Testis (tissue), 2 donors: ENCODE measurements at regions not wholly inside any gene's neighbourhood (a gene's known extent, or its start where the extent isn't known, plus 50 kb on each side); places are given as distances from the start of the nearest gene placed in this dataset.

Experiments
- DNase-seq: peaks from one replicate; pipeline ENCODE4 v3.0.0-alpha.2; 2019
- H3K27ac ChIP-seq, 2 donors: fragments of 200-600 bp; sonication (generic); one replicate each; pipeline ENCODE4 v1.5.1; 2019
- H3K27me3 ChIP-seq: fragments of 200-600 bp; sonication (generic); one replicate; pipeline ENCODE4 v1.5.1; 2019
- H3K36me3 ChIP-seq: fragments of 200-600 bp; sonication (generic); one replicate; pipeline ENCODE4 v1.5.1; 2017; ENCODE audit warnings: low read depth; ENCODE audit errors: missing control alignments
- H3K4me1 ChIP-seq: fragments of 200-600 bp; sonication (generic); one replicate; pipeline ENCODE4 v1.5.1; 2019
- H3K4me3 ChIP-seq, 2 donors: fragments of 200-600 bp; sonication (generic); one replicate each; pipeline ENCODE4 v1.5.1; 2017 to 2019
- H3K9me3 ChIP-seq: fragments of 200-600 bp; sonication (generic); one replicate; pipeline ENCODE4 v1.5.1; 2017
- POLR2A ChIP-seq: fragments of 450-650 bp; IDR thresholded peaks from one replicate; pipeline ENCODE4 v1.6.1; 2017; ENCODE audit warnings: antibody characterized with exemption, mild to moderate bottlenecking, moderate library complexity
- WGBS, 2 donors: methylation state at CpG; one replicate each; pipeline ENCODE4 v1.1.5; 2018; 5-methylcytosine and 5-hydroxymethylcytosine counted together
- intact Hi-C: fragments of 100-400 bp; cut with DNase I; formaldehyde crosslinking; loops from one replicate; pipeline ENCODE4 v1.15.1; 2023; ENCODE audit warnings: low total_unique reads
- TF ChIP-seq, protein P1 (sequence below), 3 experiments: fragments of 450-650 bp in 2 of 3; fragments of 200-600 bp in 1 of 3; sonication (generic) in 1 of 3; IDR thresholded peaks; one replicate each; pipeline ENCODE4 v1.5.1; 2016 to 2019; ENCODE audit warnings: antibody characterized with exemption in 3 of 3, mild to moderate bottlenecking in 2 of 3, moderate library complexity in 1 of 3

DNA sequence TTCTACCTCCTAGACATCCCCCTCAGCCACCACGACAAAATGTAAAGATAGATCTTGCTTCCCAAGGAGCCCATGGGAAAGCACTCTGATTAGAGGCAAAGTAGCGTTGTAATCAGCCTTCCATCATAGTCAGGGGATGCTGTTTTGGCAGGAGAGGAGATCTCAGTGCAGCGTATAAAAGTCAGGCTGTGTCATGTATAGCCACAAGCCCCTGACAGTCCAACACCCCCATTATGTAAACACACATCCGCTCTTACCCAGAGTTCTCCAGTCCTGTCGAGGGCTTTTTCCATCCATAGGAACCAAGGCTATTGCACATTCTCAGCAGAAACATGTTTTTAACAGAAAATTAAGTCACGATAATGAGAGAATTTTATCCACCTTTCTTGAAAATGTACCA lies 156.3 kb downstream of the CYSLTR2 start:
- TF ChIP-seq, protein P1, sequence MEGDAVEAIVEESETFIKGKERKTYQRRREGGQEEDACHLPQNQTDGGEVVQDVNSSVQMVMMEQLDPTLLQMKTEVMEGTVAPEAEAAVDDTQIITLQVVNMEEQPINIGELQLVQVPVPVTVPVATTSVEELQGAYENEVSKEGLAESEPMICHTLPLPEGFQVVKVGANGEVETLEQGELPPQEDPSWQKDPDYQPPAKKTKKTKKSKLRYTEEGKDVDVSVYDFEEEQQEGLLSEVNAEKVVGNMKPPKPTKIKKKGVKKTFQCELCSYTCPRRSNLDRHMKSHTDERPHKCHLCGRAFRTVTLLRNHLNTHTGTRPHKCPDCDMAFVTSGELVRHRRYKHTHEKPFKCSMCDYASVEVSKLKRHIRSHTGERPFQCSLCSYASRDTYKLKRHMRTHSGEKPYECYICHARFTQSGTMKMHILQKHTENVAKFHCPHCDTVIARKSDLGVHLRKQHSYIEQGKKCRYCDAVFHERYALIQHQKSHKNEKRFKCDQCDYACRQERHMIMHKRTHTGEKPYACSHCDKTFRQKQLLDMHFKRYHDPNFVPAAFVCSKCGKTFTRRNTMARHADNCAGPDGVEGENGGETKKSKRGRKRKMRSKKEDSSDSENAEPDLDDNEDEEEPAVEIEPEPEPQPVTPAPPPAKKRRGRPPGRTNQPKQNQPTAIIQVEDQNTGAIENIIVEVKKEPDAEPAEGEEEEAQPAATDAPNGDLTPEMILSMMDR (IDR thresholded peaks at IDR 0.05), result no peak
- no peak for TF ChIP-seq POLR2A
- 80 to 85% methylated on average over 6 of the region's 6 CpGs for WGBS, 2 donors
- Histone ChIP-seq H3K4me1 (no peaks in the 10 kb centered on the region), H3K27ac (no peak overlapping the region), H3K36me3 (no peaks in the 10 kb centered on the region), H3K27me3 (no peaks in the 10 kb centered on the region), H3K4me3 (no peak overlapping the region), H3K9me3 (no peaks in the 10 kb centered on the region)
- intact Hi-C loops, result no loop called here
- DNase-seq, result no peak

DNA sequence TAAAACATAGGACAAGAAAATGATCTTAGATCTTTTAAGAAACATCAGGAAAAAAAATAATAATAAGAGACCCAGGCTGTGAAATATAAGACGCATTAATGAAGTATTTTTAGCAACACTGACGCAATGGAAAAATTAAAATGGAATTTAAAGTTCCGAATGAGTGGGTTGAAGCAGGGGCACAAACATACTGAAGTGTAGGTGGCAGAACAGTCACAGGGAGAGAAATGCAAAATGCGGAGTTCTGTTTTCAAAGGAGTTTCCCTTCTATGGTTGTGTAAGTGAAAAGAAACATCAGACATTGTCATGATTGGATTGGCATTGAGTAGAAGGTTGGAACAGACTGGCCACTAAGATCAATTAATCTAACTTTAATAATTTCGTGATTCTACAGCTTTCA lies 159.8 kb downstream of the CYSLTR2 start:
- H3K36me3 ChIP-seq, result no peaks in the 10 kb centered on the region
- no peak overlapping the region for H3K27ac ChIP-seq
- H3K9me3 ChIP-seq, result no peaks in the 10 kb centered on the region
- H3K4me3 ChIP-seq, result no peak overlapping the region
- no peaks in the 10 kb centered on the region for H3K27me3 ChIP-seq
- H3K4me1 ChIP-seq, result no peaks in the 10 kb centered on the region
- intact Hi-C loops, result no loop called here
- DNase-seq, result no peak
- 81 to 92% methylated on average over 5 of the region's 5 CpGs for WGBS, 2 donors
- TF ChIP-seq, protein P1 (IDR thresholded peaks at IDR 0.05), result no peak
- TF ChIP-seq POLR2A, result no peak

DNA sequence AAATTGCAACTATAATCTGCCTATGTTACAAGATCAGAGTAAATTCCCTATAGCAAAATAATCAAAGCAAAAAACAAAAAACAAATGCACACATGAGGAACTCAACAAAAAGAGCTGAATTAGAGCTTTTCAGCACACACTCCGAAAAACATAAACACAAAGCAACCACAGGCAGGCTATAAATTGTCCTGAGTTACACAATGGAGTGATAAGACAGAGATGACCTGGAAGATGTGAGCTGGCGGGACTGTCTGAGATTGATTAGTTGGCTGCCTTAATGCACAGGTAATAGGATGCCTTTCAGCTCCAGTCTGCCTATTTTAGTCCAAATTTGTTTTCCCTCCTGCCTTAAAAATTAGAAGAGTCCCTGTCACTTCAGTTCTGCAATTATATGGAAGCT lies 159.0 kb upstream of the FNDC3A start:
- TF ChIP-seq POLR2A, result no peak
- TF ChIP-seq, protein P1 (IDR thresholded peaks at IDR 0.05), result no peak
- Histone ChIP-seq H3K9me3 (no peaks in the 10 kb centered on the region), H3K4me3 (no peak overlapping the region), H3K27ac (no peak overlapping the region), H3K4me1 (no peaks in the 10 kb centered on the region), H3K36me3 (no peaks in the 10 kb centered on the region), H3K27me3 (no peaks in the 10 kb centered on the region)
- DNase-seq, result no peak
- WGBS, 2 donors, result 58 to 70% methylated on average over 2 of the region's 2 CpGs
- intact Hi-C loops, result no loop called here

DNA sequence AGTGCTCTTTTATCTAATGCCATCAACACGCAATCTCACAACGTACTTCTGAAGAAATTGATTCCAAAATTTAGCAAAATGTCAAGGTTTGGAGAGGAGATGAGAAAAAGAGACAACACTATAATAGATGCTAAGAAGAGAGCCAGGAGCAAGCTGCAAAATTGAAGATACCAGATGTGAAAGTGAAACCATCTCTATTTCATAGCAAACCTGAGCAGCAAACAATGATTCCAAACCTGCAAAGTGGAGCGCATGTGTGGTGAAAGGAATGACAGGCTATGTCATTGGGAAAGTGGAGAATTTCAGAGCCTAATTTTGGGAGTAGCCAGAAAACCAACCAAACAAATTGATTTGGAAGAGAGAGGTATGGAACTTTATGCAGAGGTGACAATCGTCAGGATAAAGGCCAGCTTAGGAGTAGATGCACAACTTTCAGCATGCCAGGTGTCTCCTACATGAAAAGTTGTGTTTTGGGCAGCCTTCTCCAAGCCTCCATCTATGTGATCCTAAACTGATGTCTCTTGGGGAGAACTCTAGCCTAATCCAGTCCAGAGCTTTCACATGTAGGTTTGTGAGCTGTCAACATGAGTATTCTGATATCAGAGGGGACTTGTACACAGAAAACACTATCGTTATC lies 158.4 kb upstream of the FNDC3A start:
- H3K27me3 ChIP-seq, result no peaks in the 10 kb centered on the region
- WGBS, 2 donors, result 76 to 83% methylated on average over 5 of the region's 5 CpGs
- H3K9me3 ChIP-seq, result no peaks in the 10 kb centered on the region
- intact Hi-C loops, result no loop called here
- H3K36me3 ChIP-seq, result no peaks in the 10 kb centered on the region
- no peaks in the 10 kb centered on the region for H3K4me1 ChIP-seq
- TF ChIP-seq, protein P1 (IDR thresholded peaks at IDR 0.05), result no peak
- no peak for TF ChIP-seq POLR2A
- no peak for DNase-seq
- H3K4me3 ChIP-seq, result no peak overlapping the region
- no peak overlapping the region for H3K27ac ChIP-seq
